Activated T-cell treated with anti-CD3 and anti-CD28 coated beads, Interleukin-2, amount 50 U/mL, for 4 hours (primary cell): ENCODE measurements at regions not wholly inside any gene's neighbourhood (a gene's known extent, or its start where the extent isn't known, plus 50 kb on each side); places are given as distances from the start of the nearest gene placed in this dataset.
"Not testable (repeated sequence)": the region's sequence is repeated elsewhere in the genome, so short reads cannot be mapped to it uniquely, and the experiment has no call there.

Source experiments
- ATAC-seq, 2 donors: fragments of 200-7000 bp; cut with Tn5 transposase; one replicate each; pipeline ENCODE4 v1.10.0; 2021
- DNase-seq: peaks from one replicate; pipeline ENCODE4 v3.0.0-alpha.2; 2020
- H3K27me3 Mint-ChIP-seq: one replicate; pipeline ENCODE4 v1.8.0; 2021; ENCODE audit warnings: low read depth, mixed read lengths
- H3K36me3 Mint-ChIP-seq: one replicate; pipeline ENCODE4 v1.8.0; 2022; ENCODE audit warnings: mixed read lengths; ENCODE audit not compliant: insufficient read depth
- H3K4me1 Mint-ChIP-seq: one replicate; pipeline ENCODE4 v1.8.0; 2021; ENCODE audit warnings: low read depth, mixed read lengths
- H3K4me3 Mint-ChIP-seq: one replicate; pipeline ENCODE4 v1.8.0; 2021; ENCODE audit warnings: mild to moderate bottlenecking, moderate library complexity, mixed read lengths
- H3K9me3 Mint-ChIP-seq: one replicate; pipeline ENCODE4 v1.8.0; 2021; ENCODE audit warnings: mixed read lengths

DNA sequence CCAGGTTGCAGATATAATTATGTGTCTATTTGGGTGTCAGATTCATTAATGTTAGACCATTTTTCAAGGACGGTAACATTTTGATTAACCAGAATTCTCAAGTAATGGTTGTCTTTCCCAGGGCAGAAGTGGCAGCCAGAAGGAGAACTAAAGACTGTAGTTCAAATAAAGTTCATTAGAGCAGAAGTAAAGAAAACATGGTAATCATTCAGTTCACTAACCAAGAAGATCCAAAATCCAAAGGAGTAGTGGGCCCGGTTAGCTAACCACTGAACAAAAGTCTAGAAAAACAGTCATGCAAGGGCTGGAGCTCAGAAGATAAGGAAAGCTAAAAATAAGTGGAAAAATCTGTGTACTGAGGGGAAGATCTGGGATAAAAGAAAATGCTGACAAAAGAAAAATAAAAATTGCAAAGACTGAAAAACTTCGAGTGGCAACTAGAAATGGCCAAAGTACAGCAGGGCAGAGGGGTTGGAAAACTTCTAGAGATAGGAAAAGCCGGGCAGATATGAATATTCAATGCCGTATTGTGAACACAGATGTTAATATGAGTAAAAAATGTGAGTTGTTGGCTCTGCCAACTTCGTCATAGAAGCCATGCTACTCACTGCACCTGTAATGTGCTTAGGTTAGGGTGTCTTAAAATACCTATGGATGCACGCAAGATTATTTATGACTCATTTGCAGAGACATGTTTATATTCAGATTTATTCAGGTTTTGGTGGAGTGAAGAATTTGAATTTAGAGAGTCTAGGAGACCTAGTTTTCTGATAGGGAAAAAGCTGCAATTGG is 925.9 kb downstream of the LTN1 start:
- Mint-ChIP-seq H3K27me3 (no peaks in the 10 kb centered on the region), H3K36me3 (no peaks in the 10 kb centered on the region), H3K9me3 (peaks cover 4% of the 10 kb centered on the region), H3K4me3 (no peak overlapping the region), H3K4me1 (peaks cover 2% of the 10 kb centered on the region)
- DNase-seq (no peak), ATAC-seq (no peak)

- no peaks in the 10 kb centered on the region for H3K27me3 Mint-ChIP-seq
- H3K36me3 Mint-ChIP-seq: no peaks in the 10 kb centered on the region
- DNase-seq (no peak), ATAC-seq (no peak)
- no peak overlapping the region for H3K4me3 Mint-ChIP-seq
- H3K4me1 Mint-ChIP-seq: peaks cover 2% of the 10 kb centered on the region
- peaks cover 4% of the 10 kb centered on the region for H3K9me3 Mint-ChIP-seq
Measured at GRCh38 chr21:28066076-28066475, 926.6 kb downstream of the LTN1 start.

DNA sequence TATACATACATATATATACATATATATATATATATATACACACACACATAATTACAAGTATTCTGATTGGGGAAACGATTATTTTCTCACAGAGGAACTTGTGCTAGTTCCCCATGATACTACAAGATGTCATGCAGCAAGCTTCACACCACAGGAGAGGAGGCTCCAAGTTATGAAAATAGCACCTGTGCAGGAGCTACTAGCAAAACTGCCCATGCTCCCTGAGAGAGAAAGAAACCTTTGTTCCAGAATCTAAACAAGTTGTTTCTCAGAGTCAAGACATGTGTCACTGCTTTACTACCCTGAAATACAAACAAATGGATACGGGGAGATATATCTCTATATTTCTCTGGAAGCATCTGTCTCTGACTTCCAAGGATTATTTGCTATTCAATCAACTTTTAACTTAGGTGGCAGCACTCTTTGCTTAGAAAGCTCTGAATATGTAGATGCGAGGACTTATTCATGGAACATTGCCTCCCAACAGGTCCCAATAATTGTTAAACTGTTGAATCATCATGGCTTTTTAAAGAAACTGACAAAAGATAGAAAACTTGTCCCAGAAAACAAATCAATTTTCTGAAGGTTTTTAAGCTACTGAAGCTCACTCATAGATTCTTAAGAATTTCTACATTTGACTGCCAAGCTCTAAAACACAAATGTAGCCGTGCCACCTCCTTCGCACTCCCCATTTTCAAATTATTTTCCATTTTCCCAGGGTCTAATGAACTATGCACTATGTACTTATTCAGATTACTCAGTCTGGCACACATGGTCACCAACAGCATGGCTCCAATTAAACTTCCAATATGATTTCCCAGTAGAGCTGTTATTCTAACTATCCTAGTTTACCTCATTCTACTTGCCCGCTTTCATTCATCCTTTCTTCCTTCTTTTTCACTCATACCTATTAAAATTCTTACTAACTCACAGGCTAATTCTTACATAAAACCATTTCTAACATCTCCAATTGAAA is 929.1 kb downstream of the LTN1 start:
- Mint-ChIP-seq H3K4me1 (peaks cover 2% of the 10 kb centered on the region), H3K9me3 (no peaks in the 10 kb centered on the region), H3K36me3 (no peaks in the 10 kb centered on the region), H3K4me3 (no peak overlapping the region), H3K27me3 (no peaks in the 10 kb centered on the region)
- no peak for DNase-seq
- ATAC-seq: no peak

DNA sequence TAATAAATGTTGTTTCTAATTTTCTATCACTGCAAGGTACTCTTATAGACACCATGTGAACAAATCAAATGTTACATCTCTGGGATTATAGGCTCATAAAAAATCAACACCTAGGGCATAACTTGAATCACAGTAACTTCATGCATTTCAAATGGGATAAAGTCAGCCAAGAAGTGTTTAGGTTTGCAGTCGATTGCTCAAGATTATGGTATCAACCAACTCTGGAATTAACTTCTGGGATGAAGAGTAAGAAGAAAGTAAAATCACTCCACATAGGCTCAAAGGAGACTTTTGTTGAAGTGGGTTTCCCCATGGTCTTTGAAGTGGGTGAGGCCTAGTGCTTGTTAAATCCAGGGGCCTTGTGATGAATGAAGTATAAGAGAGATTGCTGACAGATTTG is 939.7 kb downstream of the LTN1 start:
- H3K4me3 Mint-ChIP-seq, H3K36me3 Mint-ChIP-seq, H3K4me1 Mint-ChIP-seq, ATAC-seq, DNase-seq, H3K27me3 Mint-ChIP-seq, H3K9me3 Mint-ChIP-seq: not testable (repeated sequence)

DNA sequence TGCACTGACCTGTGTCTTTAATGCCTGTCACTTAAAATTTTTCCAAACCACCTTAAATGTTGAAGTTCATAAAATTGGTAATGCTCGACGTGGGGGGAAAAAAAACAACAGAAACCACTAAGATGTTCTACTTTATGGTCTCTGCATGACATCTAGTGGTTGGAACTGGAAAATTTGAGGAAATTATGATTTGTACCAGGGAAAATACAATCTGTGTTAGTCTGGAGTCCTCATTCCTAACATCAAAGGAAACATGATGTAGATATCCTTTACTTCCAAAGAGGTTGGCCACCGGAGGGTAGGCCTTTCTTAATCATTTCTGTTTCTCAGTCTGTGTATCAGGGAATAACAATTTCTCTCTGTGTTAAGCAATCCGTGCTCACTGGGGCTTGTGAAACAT is 941.0 kb downstream of the LTN1 start:
- not testable (repeated sequence) for H3K4me3 Mint-ChIP-seq, H3K4me1 Mint-ChIP-seq, H3K36me3 Mint-ChIP-seq, H3K9me3 Mint-ChIP-seq, DNase-seq, ATAC-seq, H3K27me3 Mint-ChIP-seq

GRCh38 chr21:28035692-28036091 is 957.0 kb downstream of the LTN1 start:
- DNase-seq, H3K4me1 Mint-ChIP-seq, ATAC-seq, H3K4me3 Mint-ChIP-seq, H3K36me3 Mint-ChIP-seq, H3K27me3 Mint-ChIP-seq: not testable (repeated sequence)
- peaks cover 13% of the 10 kb centered on the region for H3K9me3 Mint-ChIP-seq

- DNase-seq, H3K4me3 Mint-ChIP-seq, ATAC-seq, H3K27me3 Mint-ChIP-seq, H3K4me1 Mint-ChIP-seq, H3K36me3 Mint-ChIP-seq: not testable (repeated sequence)
- peaks cover 14% of the 10 kb centered on the region for H3K9me3 Mint-ChIP-seq
Measured at GRCh38 chr21:28034916-28035315, 957.8 kb downstream of the LTN1 start.

GRCh38 chr21:28034334-28034733 is 958.3 kb downstream of the LTN1 start:
- not testable (repeated sequence) for H3K4me1 Mint-ChIP-seq, DNase-seq, H3K27me3 Mint-ChIP-seq, H3K4me3 Mint-ChIP-seq, H3K36me3 Mint-ChIP-seq, ATAC-seq
- peaks cover 14% of the 10 kb centered on the region for H3K9me3 Mint-ChIP-seq

GRCh38 chr21:28032652-28033051 is 960.0 kb downstream of the LTN1 start:
- peaks cover 14% of the 10 kb centered on the region for H3K9me3 Mint-ChIP-seq
- not testable (repeated sequence) for ATAC-seq, H3K27me3 Mint-ChIP-seq, H3K4me1 Mint-ChIP-seq, H3K4me3 Mint-ChIP-seq, DNase-seq, H3K36me3 Mint-ChIP-seq

GRCh38 chr21:28031066-28031465 is 961.6 kb downstream of the LTN1 start:
- not testable (repeated sequence) for DNase-seq, H3K36me3 Mint-ChIP-seq, H3K27me3 Mint-ChIP-seq, H3K4me1 Mint-ChIP-seq, H3K4me3 Mint-ChIP-seq, ATAC-seq
- H3K9me3 Mint-ChIP-seq: peaks cover 14% of the 10 kb centered on the region

DNA sequence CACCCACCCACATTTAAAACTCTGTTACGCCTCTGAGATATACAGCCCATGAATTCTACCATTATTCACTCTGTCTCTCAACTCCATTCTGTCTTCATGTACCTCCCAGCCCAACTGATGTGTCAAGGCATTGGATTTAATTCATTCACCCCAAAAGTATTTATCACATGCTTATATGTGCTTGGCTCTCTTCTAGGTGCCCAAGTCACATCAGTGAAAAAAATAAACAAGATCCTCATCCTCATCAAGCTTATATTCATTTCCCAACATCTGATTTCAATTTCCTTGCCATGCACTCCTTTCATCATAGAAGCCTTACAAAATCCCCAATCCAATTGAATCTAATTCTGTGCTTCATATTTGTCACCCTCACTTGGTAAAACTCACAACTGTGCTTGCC is 967.6 kb downstream of the LTN1 start:
- Mint-ChIP-seq H3K9me3 (no peaks in the 10 kb centered on the region), H3K4me1 (no peaks in the 10 kb centered on the region), H3K27me3 (no peaks in the 10 kb centered on the region)

GRCh38 chr21:28018741-28019669 is 973.7 kb downstream of the LTN1 start:
- H3K36me3 Mint-ChIP-seq: no peaks in the 10 kb centered on the region
- DNase-seq: no peak
- H3K4me3 Mint-ChIP-seq: no peak overlapping the region
- ATAC-seq: no peak
- H3K4me1 Mint-ChIP-seq: no peaks in the 10 kb centered on the region
- H3K9me3 Mint-ChIP-seq: no peaks in the 10 kb centered on the region
- H3K27me3 Mint-ChIP-seq: peaks cover 2% of the 10 kb centered on the region

More for the DNA sequence above, 967.6 kb downstream of the LTN1 start:
- Mint-ChIP-seq H3K36me3 (no peaks in the 10 kb centered on the region), H3K4me3 (no peak overlapping the region)
- ATAC-seq: no peak
- no peak for DNase-seq

GRCh38 chr21:28018213-28018612 is 974.5 kb downstream of the LTN1 start:
- peaks cover 2% of the 10 kb centered on the region for H3K27me3 Mint-ChIP-seq
- no peaks in the 10 kb centered on the region for H3K4me1 Mint-ChIP-seq
- no peaks in the 10 kb centered on the region for H3K9me3 Mint-ChIP-seq
- no peak overlapping the region for H3K4me3 Mint-ChIP-seq
- ATAC-seq: no peak
- no peak for DNase-seq
- no peaks in the 10 kb centered on the region for H3K36me3 Mint-ChIP-seq

DNA sequence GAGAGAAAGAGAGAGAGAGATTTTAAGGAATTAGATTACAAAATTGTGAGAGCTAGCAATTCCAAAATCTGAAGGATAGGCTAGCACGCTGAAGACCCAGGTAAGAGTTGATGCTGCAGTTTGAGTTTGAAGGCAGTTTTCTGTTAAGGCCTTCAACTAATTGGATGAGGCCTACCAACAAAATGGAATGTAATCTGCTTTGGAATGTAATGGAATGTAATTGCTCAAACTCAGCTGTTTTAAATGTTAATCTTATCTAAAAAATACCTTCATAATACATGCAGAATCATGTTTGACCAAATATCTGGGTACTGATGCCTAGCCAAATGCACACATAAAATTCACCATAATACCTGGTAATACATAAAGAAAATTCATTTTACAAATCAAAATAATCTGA is 976.1 kb downstream of the LTN1 start:
- no peak for ATAC-seq
- H3K4me1 Mint-ChIP-seq: no peaks in the 10 kb centered on the region
- H3K36me3 Mint-ChIP-seq: no peaks in the 10 kb centered on the region
- H3K27me3 Mint-ChIP-seq: peaks cover 2% of the 10 kb centered on the region
- no peak for DNase-seq
- H3K9me3 Mint-ChIP-seq: no peaks in the 10 kb centered on the region
- H3K4me3 Mint-ChIP-seq: no peak overlapping the region
